ENCODE measurements at regions not wholly inside any gene's neighbourhood (a gene's known extent, or its start where the extent isn't known, plus 50 kb on each side); places are given as distances from the start of the nearest gene placed in this dataset.

DNA sequence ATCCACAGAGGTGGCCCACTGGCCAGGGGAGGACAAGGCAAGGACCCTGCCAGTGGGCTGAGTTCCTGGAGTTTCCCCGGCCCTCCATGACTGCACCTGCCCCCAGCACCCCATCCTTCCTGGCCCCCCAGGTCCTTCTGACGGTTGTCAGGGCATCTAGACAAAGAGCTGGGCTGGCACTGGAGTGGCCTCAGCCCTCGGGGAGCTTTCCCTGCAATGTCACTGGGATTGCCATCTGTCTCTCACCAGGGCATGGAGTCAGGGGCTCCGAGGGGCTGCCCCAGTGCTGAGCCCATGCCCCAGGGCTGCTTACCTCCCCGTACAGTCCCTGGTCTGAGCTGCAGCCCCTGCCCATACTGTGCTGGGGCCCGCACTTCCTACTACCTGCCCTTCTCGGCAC lies 446.5 kb upstream of the MKI67 start:
- no peak for TF ChIP-seq POLR2A (IDR thresholded peaks at IDR 0.05)
- TF ChIP-seq, protein P1, sequence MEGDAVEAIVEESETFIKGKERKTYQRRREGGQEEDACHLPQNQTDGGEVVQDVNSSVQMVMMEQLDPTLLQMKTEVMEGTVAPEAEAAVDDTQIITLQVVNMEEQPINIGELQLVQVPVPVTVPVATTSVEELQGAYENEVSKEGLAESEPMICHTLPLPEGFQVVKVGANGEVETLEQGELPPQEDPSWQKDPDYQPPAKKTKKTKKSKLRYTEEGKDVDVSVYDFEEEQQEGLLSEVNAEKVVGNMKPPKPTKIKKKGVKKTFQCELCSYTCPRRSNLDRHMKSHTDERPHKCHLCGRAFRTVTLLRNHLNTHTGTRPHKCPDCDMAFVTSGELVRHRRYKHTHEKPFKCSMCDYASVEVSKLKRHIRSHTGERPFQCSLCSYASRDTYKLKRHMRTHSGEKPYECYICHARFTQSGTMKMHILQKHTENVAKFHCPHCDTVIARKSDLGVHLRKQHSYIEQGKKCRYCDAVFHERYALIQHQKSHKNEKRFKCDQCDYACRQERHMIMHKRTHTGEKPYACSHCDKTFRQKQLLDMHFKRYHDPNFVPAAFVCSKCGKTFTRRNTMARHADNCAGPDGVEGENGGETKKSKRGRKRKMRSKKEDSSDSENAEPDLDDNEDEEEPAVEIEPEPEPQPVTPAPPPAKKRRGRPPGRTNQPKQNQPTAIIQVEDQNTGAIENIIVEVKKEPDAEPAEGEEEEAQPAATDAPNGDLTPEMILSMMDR (IDR thresholded peaks at IDR 0.05): no peak
